Left lung (tissue), 4 donors: ENCODE measurements at regions not wholly inside any gene's neighbourhood (a gene's known extent, or its start where the extent isn't known, plus 50 kb on each side); places are given as distances from the start of the nearest gene placed in this dataset.

ENCODE experiments used
- ATAC-seq: fragments of 200-7000 bp; cut with Tn5 transposase; one replicate; pipeline ENCODE4 v1.9.1; 2020; ENCODE audit warnings: moderate library complexity
- DNase-seq, 4 donors: peaks; one replicate each; pipeline ENCODE4 v3.0.0-alpha.2; 2013 to 2020
- H3K27ac ChIP-seq, 2 donors: fragments of 200-600 bp; sonication (generic) in 1 of 2; one replicate each; pipeline versions ENCODE4 v1.5.0 to v1.8.0; 2020 to 2021
- H3K27me3 ChIP-seq, 2 donors: fragments of 200-600 bp; sonication (generic) in 1 of 2; one replicate each; pipeline versions ENCODE4 v1.5.0 to v1.8.0; 2020 to 2021
- H3K36me3 ChIP-seq, 2 donors: fragments of 200-600 bp; sonication (generic) in 1 of 2; one replicate each; pipeline versions ENCODE4 v1.5.0 to v1.8.0; 2020 to 2021
- H3K4me1 ChIP-seq, 2 donors: fragments of 200-600 bp; one replicate each; pipeline ENCODE4 v1.8.0; 2021
- H3K4me3 ChIP-seq, 2 donors: fragments of 200-600 bp; sonication (generic) in 1 of 2; one replicate each; pipeline versions ENCODE4 v1.5.0 to v1.8.0; 2020 to 2021; ENCODE audit warnings: mild to moderate bottlenecking in 1 of 2
- H3K9me3 ChIP-seq, 2 donors: fragments of 200-600 bp; sonication (generic) in 1 of 2; one replicate each; pipeline versions ENCODE4 v1.5.0 to v1.8.0; 2020 to 2021
- CTCF ChIP-seq, 2 donors: fragments of 200-600 bp; sonication (generic) in 1 of 2; IDR thresholded peaks; one replicate each; pipeline versions ENCODE4 v1.5.0 to v1.8.0; 2021; ENCODE audit warnings: antibody characterized with exemption in 2 of 2
- intact Hi-C, 2 donors: fragments of 100-400 bp; cut with DNase I; formaldehyde crosslinking; loops; one replicate each; pipeline versions ENCODE4 v1.11.2 to v1.14.2; 2022
- donor health status: DM: no; HTN: yes; CAD: no.
- donor health status: DM: no; HTN: no; CAD: no.

DNA sequence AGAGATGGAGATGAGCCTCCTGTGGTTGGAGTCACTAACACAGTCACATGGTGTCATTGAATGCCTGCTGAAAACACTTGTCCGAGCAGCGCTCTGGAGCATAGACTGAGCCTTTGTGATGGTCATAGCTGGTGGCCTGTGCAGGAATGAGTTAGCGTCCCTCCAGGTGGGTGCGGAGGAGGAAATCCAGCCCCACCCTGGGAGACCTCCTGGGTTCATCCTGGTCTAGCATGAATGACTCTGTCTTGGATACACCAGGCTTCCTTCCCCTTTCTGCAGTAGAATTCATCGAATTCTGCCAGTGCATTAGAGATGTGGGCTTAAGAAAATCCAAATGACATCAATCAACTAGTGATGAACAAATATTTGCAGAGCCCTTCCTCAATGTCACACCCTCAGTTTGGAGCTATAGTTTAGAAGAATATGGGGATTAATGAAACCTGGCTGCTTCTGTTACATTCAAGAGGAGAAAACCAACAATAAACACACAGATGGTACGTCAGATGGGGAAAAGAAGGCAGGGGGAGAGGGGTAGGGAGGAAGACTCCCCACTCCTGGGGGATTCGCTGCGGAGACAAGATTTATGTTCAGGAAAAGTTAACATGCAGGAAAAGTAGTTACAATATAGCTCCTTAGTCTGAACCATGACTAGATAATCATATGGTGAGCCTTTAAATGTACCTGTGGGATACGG, 136.7 kb downstream of the DDX1 start:
- H3K27ac ChIP-seq, result no peak overlapping the region
- H3K27me3 ChIP-seq, result no peaks in the 10 kb centered on the region
- peaks cover 12 to 16% of the 10 kb centered on the region in 2 donors for H3K4me1 ChIP-seq
- H3K9me3 ChIP-seq, result no peaks in the 10 kb centered on the region
- no peaks in the 10 kb centered on the region for H3K36me3 ChIP-seq
- no peak overlapping the region for H3K4me3 ChIP-seq
- TF ChIP-seq CTCF (IDR thresholded peaks at IDR 0.05), result no peak
- intact Hi-C loops, result no loop called here
- no peak for ATAC-seq
- no peak for DNase-seq

DNA sequence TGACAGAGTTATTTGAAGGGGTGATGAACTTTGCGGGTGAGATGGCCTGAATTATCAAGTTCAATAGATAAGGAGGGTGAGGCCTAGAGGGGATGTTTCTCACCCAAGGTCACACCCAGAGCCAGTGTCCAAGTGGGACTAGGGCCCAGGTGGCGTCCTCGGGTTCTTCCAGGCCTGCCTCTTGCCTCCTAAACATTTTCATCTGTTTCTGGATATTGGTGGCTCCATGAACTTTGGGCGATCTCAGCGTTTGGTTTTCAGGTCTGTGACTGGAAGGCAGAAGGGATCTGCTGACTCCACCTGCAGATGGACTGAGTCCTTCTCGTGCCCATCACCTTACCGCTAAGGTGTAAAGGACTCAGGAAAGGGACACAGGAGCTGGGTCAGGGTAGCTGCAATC, 137.3 kb downstream of the DDX1 start:
- ATAC-seq (no peak), DNase-seq (no peak)
- H3K27ac ChIP-seq, result no peak overlapping the region
- no peaks in the 10 kb centered on the region for H3K36me3 ChIP-seq
- intact Hi-C loops, result no loop called here
- H3K4me3 ChIP-seq, result no peak overlapping the region
- TF ChIP-seq CTCF (IDR thresholded peaks at IDR 0.05), result no peak
- H3K4me1 ChIP-seq, result peaks cover 14 to 18% of the 10 kb centered on the region in 2 donors
- no peaks in the 10 kb centered on the region for H3K9me3 ChIP-seq
- no peaks in the 10 kb centered on the region for H3K27me3 ChIP-seq

- H3K27ac ChIP-seq, result no peak overlapping the region
- H3K4me3 ChIP-seq, result no peak overlapping the region
- intact Hi-C loops, result no loop called here
Measured at GRCh38 chr2:15729709-15730544, 138.3 kb downstream of the DDX1 start.

GRCh38 chr2:15730545-15731212, 139.0 kb downstream of the DDX1 start:
- TF ChIP-seq CTCF (IDR thresholded peaks at IDR 0.05), result no peak
- intact Hi-C loops, result no loop called here
- peak; percentile 76 for ATAC-seq

More at GRCh38 chr2:15729709-15730544, 138.3 kb downstream of the DDX1 start:
- peaks cover 18 to 24% of the 10 kb centered on the region in 2 donors for H3K4me1 ChIP-seq
- no peak for DNase-seq
- ATAC-seq, result no peak
- no peaks in the 10 kb centered on the region for H3K27me3 ChIP-seq
- H3K9me3 ChIP-seq, result no peaks in the 10 kb centered on the region
- no peaks in the 10 kb centered on the region for H3K36me3 ChIP-seq
- TF ChIP-seq CTCF (IDR thresholded peaks at IDR 0.05), result no peak

More at GRCh38 chr2:15730545-15731212, 139.0 kb downstream of the DDX1 start:
- Histone ChIP-seq H3K36me3 (no peaks in the 10 kb centered on the region), H3K4me1 (peaks cover 18 to 24% of the 10 kb centered on the region in 2 donors), H3K27me3 (no peaks in the 10 kb centered on the region), H3K9me3 (no peaks in the 10 kb centered on the region), H3K27ac (no peak overlapping the region), H3K4me3 (no peak overlapping the region)
- DNase-seq, result peak; percentile 87 to 94 (median 92)
